H9 (cell line): ENCODE measurements at regions not wholly inside any gene's neighbourhood (a gene's known extent, or its start where the extent isn't known, plus 50 kb on each side); places are given as distances from the start of the nearest gene placed in this dataset.

Source experiments
- DNase-seq: peaks from one replicate; pipeline ENCODE4 v3.0.0-alpha.2; 2017
- H2AFZ ChIP-seq: one replicate; pipeline ENCODE4 v1.6.1; 2013; ENCODE audit warnings: mild to moderate bottlenecking, low read length, control low read depth, moderate library complexity
- H2AK5ac ChIP-seq: 2 replicates; pipeline ENCODE4 v1.6.1; 2013; ENCODE audit warnings: low read length, control low read depth, mixed read lengths; ENCODE audit not compliant: insufficient read length
- H2BK120ac ChIP-seq: one replicate; pipeline ENCODE4 v1.6.1; 2013; ENCODE audit warnings: low read depth, mild to moderate bottlenecking, low read length, control low read depth, inconsistent platforms; ENCODE audit not compliant: poor library complexity, severe bottlenecking
- H2BK12ac ChIP-seq: 2 replicates; pipeline ENCODE4 v1.6.1; 2013; ENCODE audit warnings: low read length, control low read depth, mixed read lengths, low read depth; ENCODE audit not compliant: insufficient read length
- H2BK15ac ChIP-seq: 2 replicates; pipeline ENCODE4 v1.6.1; 2013; ENCODE audit warnings: low read depth, low read length, control low read depth
- H2BK20ac ChIP-seq: one replicate; pipeline ENCODE4 v1.6.1; 2013; ENCODE audit warnings: low read depth, mild to moderate bottlenecking, low read length, control low read depth, inconsistent platforms; ENCODE audit not compliant: poor library complexity, severe bottlenecking
- H2BK5ac ChIP-seq: 2 replicates; pipeline ENCODE4 v1.6.1; 2013; ENCODE audit warnings: low read length, control low read depth, mixed read lengths; ENCODE audit not compliant: insufficient read length
- H3K14ac ChIP-seq: 2 replicates; pipeline ENCODE4 v1.6.1; 2013; ENCODE audit warnings: low read length, control low read depth; ENCODE audit not compliant: insufficient read depth
- H3K18ac ChIP-seq: 2 replicates; pipeline ENCODE4 v1.6.1; 2013; ENCODE audit warnings: low read depth, mild to moderate bottlenecking, mixed read lengths, low read length, control low read depth; ENCODE audit not compliant: insufficient read length
- H3K23ac ChIP-seq: 2 replicates; pipeline ENCODE4 v1.6.1; 2013; ENCODE audit warnings: low read length, control low read depth, mixed read lengths, low read depth; ENCODE audit not compliant: insufficient read length
- H3K23me2 ChIP-seq: 2 replicates; pipeline ENCODE4 v1.6.1; 2013; ENCODE audit warnings: low read depth, mild to moderate bottlenecking, mixed read lengths, low read length, control low read depth; ENCODE audit not compliant: insufficient read length, poor library complexity, severe bottlenecking
- H3K27ac ChIP-seq: 2 replicates; pipeline ENCODE4 v1.5.1; 2013; ENCODE audit warnings: low read length, control low read depth, mixed read lengths, low read depth; ENCODE audit not compliant: insufficient read length
- H3K27me3 ChIP-seq: 2 replicates; pipeline ENCODE4 v1.6.1; 2013; ENCODE audit warnings: low read length, control low read depth, inconsistent platforms; ENCODE audit not compliant: insufficient read depth
- H3K4ac ChIP-seq: 2 replicates; pipeline ENCODE4 v1.6.1; 2013; ENCODE audit warnings: low read depth, mild to moderate bottlenecking, control low read depth, inconsistent platforms, low read length, moderate library complexity
- H3K4me1 ChIP-seq: 2 replicates; pipeline ENCODE4 v1.6.1; 2013; ENCODE audit warnings: low read length, control low read depth, inconsistent platforms; ENCODE audit not compliant: insufficient read depth
- H3K4me2 ChIP-seq: 2 replicates; pipeline ENCODE4 v1.6.1; 2013; ENCODE audit warnings: low read length, control low read depth, mixed read lengths; ENCODE audit not compliant: insufficient read length, insufficient read depth
- H3K56ac ChIP-seq: 2 replicates; pipeline ENCODE4 v1.6.1; 2013; ENCODE audit warnings: low read depth, mild to moderate bottlenecking, mixed read lengths, low read length, control low read depth; ENCODE audit not compliant: insufficient read length
- H3K79me1 ChIP-seq: 2 replicates; pipeline ENCODE4 v1.6.1; 2013; ENCODE audit warnings: low read depth, mild to moderate bottlenecking, moderate library complexity, low read length, control low read depth, inconsistent platforms; ENCODE audit not compliant: insufficient read depth, poor library complexity, severe bottlenecking
- H3K79me2 ChIP-seq: 2 replicates; pipeline ENCODE4 v1.6.1; 2013; ENCODE audit warnings: low read length, control low read depth, inconsistent platforms; ENCODE audit not compliant: insufficient read depth
- H3K9ac ChIP-seq: 2 replicates; pipeline ENCODE4 v1.6.1; 2013; ENCODE audit warnings: low read length, control low read depth, mixed read lengths; ENCODE audit not compliant: insufficient read length; ENCODE audit errors: extremely low read depth
- H3K9me3 ChIP-seq: one replicate; pipeline ENCODE4 v1.6.1; 2013; ENCODE audit warnings: low read depth, low read length, inconsistent platforms; ENCODE audit not compliant: control insufficient read depth
- H3T11ph ChIP-seq: one replicate; pipeline ENCODE4 v1.6.1; 2013; ENCODE audit warnings: mild to moderate bottlenecking, low read length, control low read depth, inconsistent platforms
- H4K20me1 ChIP-seq: one replicate; pipeline ENCODE4 v1.6.1; 2013; ENCODE audit not compliant: control insufficient read depth, insufficient read length, insufficient read depth
- H4K5ac ChIP-seq: 2 replicates; pipeline ENCODE4 v1.6.1; 2013; ENCODE audit warnings: low read depth, mild to moderate bottlenecking, mixed read lengths, low read length, control low read depth; ENCODE audit not compliant: insufficient read length
- H4K8ac ChIP-seq: replicated peaks from 2 replicates; pipeline ENCODE4 v1.6.1; 2013; ENCODE audit warnings: low read length, control low read depth, mixed read lengths, low read depth; ENCODE audit not compliant: insufficient read length
- H4K91ac ChIP-seq: 2 replicates; pipeline ENCODE4 v1.6.1; 2013; ENCODE audit warnings: low read depth, mild to moderate bottlenecking, moderate library complexity, mixed read lengths, low read length, control low read depth; ENCODE audit not compliant: insufficient read length
- H3K27ac Mint-ChIP-seq, 3 experiments: 2 replicates in 2 of 3; 3 replicates in 1 of 3; pipeline ENCODE4 v1.8.0; 2020 to 2021; ENCODE audit warnings: mixed read lengths in 3 of 3, mild to moderate bottlenecking in 1 of 3, moderate library complexity in 1 of 3
- H3K27me3 Mint-ChIP-seq: 2 replicates; pipeline ENCODE4 v1.8.0; 2021; ENCODE audit warnings: low read depth, mild to moderate bottlenecking, moderate library complexity, mixed read lengths
- H3K36me3 Mint-ChIP-seq, 3 experiments: 2 replicates in 2 of 3; 3 replicates in 1 of 3; pipeline ENCODE4 v1.8.0; 2020 to 2021; ENCODE audit warnings: low read depth in 3 of 3, mixed read lengths in 3 of 3; ENCODE audit not compliant: insufficient read depth in 1 of 3
- H3K4me1 Mint-ChIP-seq, 2 experiments: 2 replicates each; pipeline ENCODE4 v1.8.0; 2020; ENCODE audit warnings: mixed read lengths in 2 of 2
- H3K4me3 Mint-ChIP-seq, 2 experiments: 2 replicates in 1 of 2; 3 replicates in 1 of 2; pipeline ENCODE4 v1.8.0; 2020 to 2021; ENCODE audit warnings: mild to moderate bottlenecking in 2 of 2, mixed read lengths in 2 of 2, moderate library complexity in 1 of 2
- H3K9me3 Mint-ChIP-seq, 2 experiments: 2 replicates in 1 of 2; 3 replicates in 1 of 2; pipeline ENCODE4 v1.8.0; 2020; ENCODE audit warnings: mild to moderate bottlenecking in 2 of 2, mixed read lengths in 2 of 2, moderate library complexity in 1 of 2
- WGBS: extraction: QIAGEN DNeasy Blood & Tissue Kit; methylation state at CpG from one replicate; pipeline ENCODE4 v1.1.7; 2013; ENCODE audit warnings: missing lambda C conversion rate, low lambda C conversion rate, mixed read lengths; ENCODE audit not compliant: insufficient read length; ENCODE audit errors: extremely low coverage; 5-methylcytosine and 5-hydroxymethylcytosine counted together
- TF ChIP-seq, protein P1 (sequence below): fragments of 200-600 bp; sonication (generic); conservative IDR thresholded peaks from 3 replicates; pipeline ENCODE4 v1.8.0; 2021; ENCODE audit warnings: antibody characterized with exemption, mild to moderate bottlenecking

DNA sequence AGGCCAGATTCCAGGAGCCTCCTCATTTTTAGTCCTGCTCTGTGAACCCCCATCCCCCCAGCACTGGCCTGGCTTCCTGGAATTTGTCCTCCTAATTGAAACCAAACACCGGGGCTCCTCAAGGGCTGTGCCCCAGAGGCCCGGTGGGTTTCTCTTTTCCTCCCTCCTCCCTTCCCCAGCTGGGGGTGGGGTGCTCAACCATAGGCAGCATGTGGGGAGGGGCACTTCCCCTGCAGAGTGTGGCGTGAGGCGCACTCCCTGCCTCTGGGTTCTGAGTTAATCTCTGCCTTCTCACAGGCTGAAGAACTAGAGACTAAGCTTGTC, 67.5 kb upstream of the ACOT11 start:
- Histone ChIP-seq H4K5ac (no peak overlapping the region), H3K56ac (no peak overlapping the region), H3K79me2 (no peaks in the 10 kb centered on the region), H3K27ac (no peak overlapping the region), H2BK5ac (no peak overlapping the region), H4K8ac (no peak overlapping the region), H3K4me1 (peaks cover 19% of the 10 kb centered on the region), H3K4me2 (no peak overlapping the region), H4K91ac (no peak overlapping the region), H3K23ac (no peak overlapping the region), H4K20me1 (no peaks in the 10 kb centered on the region), H3T11ph (no peak overlapping the region), H3K79me1 (no peaks in the 10 kb centered on the region), H2BK120ac (no peak overlapping the region), H2AK5ac (no peak overlapping the region), H2BK12ac (peak overlapping the region; percentile 2), H3K23me2 (peaks cover 3% of the 10 kb centered on the region), H2BK20ac (no peak overlapping the region), H2AFZ (no peak overlapping the region), H2BK15ac (no peak overlapping the region), H3K18ac (no peak overlapping the region), H3K27me3 (no peaks in the 10 kb centered on the region; the same call in 1 of the 2 replicates), H3K9ac (no peak overlapping the region), H3K4ac (no peak overlapping the region), H3K14ac (0 out of 2 replicates have a peak overlapping the region, but pooled peaks have one; percentile 8), H3K9me3 (no peaks in the 10 kb centered on the region)
- H3K27ac Mint-ChIP-seq = peak overlapping the region in 1 of 3 experiments; percentile 86; a peak in 2 of 7 replicates
- H3K9me3 Mint-ChIP-seq = no peaks in the 10 kb centered on the region; a peak in 1 of 5 replicates
- WGBS = no CpG with 5 or more reads among the region's 4 CpGs
- no peak for DNase-seq
- peaks cover 39% of the 10 kb centered on the region for H3K27me3 Mint-ChIP-seq
- H3K4me1 Mint-ChIP-seq = peaks cover 61 to 72% of the 10 kb centered on the region in 2 experiments
- TF ChIP-seq, protein P1, sequence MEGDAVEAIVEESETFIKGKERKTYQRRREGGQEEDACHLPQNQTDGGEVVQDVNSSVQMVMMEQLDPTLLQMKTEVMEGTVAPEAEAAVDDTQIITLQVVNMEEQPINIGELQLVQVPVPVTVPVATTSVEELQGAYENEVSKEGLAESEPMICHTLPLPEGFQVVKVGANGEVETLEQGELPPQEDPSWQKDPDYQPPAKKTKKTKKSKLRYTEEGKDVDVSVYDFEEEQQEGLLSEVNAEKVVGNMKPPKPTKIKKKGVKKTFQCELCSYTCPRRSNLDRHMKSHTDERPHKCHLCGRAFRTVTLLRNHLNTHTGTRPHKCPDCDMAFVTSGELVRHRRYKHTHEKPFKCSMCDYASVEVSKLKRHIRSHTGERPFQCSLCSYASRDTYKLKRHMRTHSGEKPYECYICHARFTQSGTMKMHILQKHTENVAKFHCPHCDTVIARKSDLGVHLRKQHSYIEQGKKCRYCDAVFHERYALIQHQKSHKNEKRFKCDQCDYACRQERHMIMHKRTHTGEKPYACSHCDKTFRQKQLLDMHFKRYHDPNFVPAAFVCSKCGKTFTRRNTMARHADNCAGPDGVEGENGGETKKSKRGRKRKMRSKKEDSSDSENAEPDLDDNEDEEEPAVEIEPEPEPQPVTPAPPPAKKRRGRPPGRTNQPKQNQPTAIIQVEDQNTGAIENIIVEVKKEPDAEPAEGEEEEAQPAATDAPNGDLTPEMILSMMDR = no peak
- H3K36me3 Mint-ChIP-seq = no peaks in the 10 kb centered on the region
- H3K4me3 Mint-ChIP-seq = peak overlapping the region in 1 of 2 experiments; percentile 33; a peak in 2 of 5 replicates
